K562 (cell line): ENCODE measurements at regions not wholly inside any gene's neighbourhood (a gene's known extent, or its start where the extent isn't known, plus 50 kb on each side); places are given as distances from the start of the nearest gene placed in this dataset.

Experiments
- ATAC-seq: fragments of 200-7000 bp; cut with Tn5 transposase; 3 replicates; pipeline ENCODE4 v1.9.1; 2020; ENCODE audit warnings: moderate library complexity
- BruUV-seq: library from RNA; stranded (reverse); fragments of 400-500 nt; replicated peaks from 2 replicates; lab custom pipeline; 2021; lab: Mats Ljungman, UMichigan
- CTCF ChIA-PET: fragments of 300-600 bp; formaldehyde crosslinking; extraction: SDS; loops from one replicate; lab custom pipeline; 2021; ENCODE audit warnings: low intra/inter-chr PET ratio; lab: Yijun Ruan, JAX
- POLR2A ChIA-PET: fragments of 300-600, 350-650 bp; sonication (Branson Sonifier 250); formaldehyde crosslinking; extraction: SDS; loops from one replicate; lab custom pipeline; 2021; ENCODE audit warnings: antibody characterized with exemption, inconsistent platforms; lab: Yijun Ruan, JAX
- DNase-seq, 4 experiments: peaks; one replicate each; pipeline versions ENCODE4 v3.0.0 to v3.0.0-alpha.2; 2011 to 2018; ENCODE audit warnings: low spot score in 3 of 4, mixed read lengths in 3 of 4; ENCODE audit errors: extremely low read depth in 1 of 4
- FAIRE-seq: peaks from 2 replicates; lab custom pipeline; 2011; peaks lifted over from hg19 to GRCh38; lab: Jason Lieb, UNC
- H2AFZ ChIP-seq: 2 replicates; pipeline ENCODE4 v1.6.0; 2011; ENCODE audit warnings: low read depth, low read length, control low read depth, inconsistent platforms
- H3K27ac ChIP-seq: fragments of 200-600 bp; 3 replicates; pipeline ENCODE4 v1.8.0; 2011; ENCODE audit warnings: low read depth, mild to moderate bottlenecking, control low read depth, inconsistent platforms, low read length, moderate library complexity, mixed read lengths; ENCODE audit errors: extremely low read depth
- H3K27me3 ChIP-seq, 2 experiments: fragments of 300-600 bp in 1 of 2; 2 replicates in 1 of 2; 3 replicates in 1 of 2; pipeline versions ENCODE4 v1.6.0 to v1.8.0; 2011; ENCODE audit warnings: inconsistent platforms in 2 of 2, low read length in 2 of 2, mild to moderate bottlenecking in 1 of 2, mixed read lengths in 1 of 2, moderate library complexity in 1 of 2; ENCODE audit not compliant: control insufficient read depth in 2 of 2, insufficient read depth in 2 of 2
- H3K36me3 ChIP-seq: fragments of 300-600 bp; 3 replicates; pipeline ENCODE4 v1.8.0; 2011; ENCODE audit warnings: mild to moderate bottlenecking, low read length, inconsistent platforms; ENCODE audit not compliant: control insufficient read depth, insufficient read depth
- H3K4me1 ChIP-seq, 2 experiments: fragments of 200-600 bp in 1 of 2; replicated peaks in 1 of 2; 2 replicates in 1 of 2; 3 replicates in 1 of 2; pipeline versions ENCODE4 v1.5.1 to v1.8.0; 2011; ENCODE audit warnings: inconsistent platforms in 2 of 2, low read length in 2 of 2, mild to moderate bottlenecking in 1 of 2, mixed read lengths in 1 of 2, moderate library complexity in 1 of 2; ENCODE audit not compliant: control insufficient read depth in 2 of 2, insufficient read depth in 2 of 2
- H3K4me2 ChIP-seq: 2 replicates; pipeline ENCODE4 v1.6.1; 2011; ENCODE audit warnings: low read length, control low read depth, inconsistent platforms, mixed read lengths; ENCODE audit not compliant: insufficient read depth
- H3K4me3 ChIP-seq: fragments of 200-600 bp; sonication (generic), shearing (Covaris generic); 2 replicates; pipeline ENCODE4 v1.5.1; 2016; ENCODE audit warnings: control low read depth, inconsistent platforms
- H3K79me2 ChIP-seq: fragments of 200-600 bp; 3 replicates; pipeline ENCODE4 v1.8.0; 2011; ENCODE audit warnings: low read length, inconsistent platforms; ENCODE audit not compliant: control insufficient read depth, insufficient read depth
- H3K9ac ChIP-seq, 2 experiments: 2 replicates each; pipeline versions ENCODE4 v1.6.0 to v1.6.1; 2011; ENCODE audit warnings: low read depth in 2 of 2, low read length in 2 of 2, control low read depth in 1 of 2, inconsistent platforms in 1 of 2, mild to moderate bottlenecking in 1 of 2, mixed read lengths in 1 of 2; ENCODE audit not compliant: insufficient read depth in 1 of 2
- H3K9me1 ChIP-seq: one replicate; pipeline ENCODE4 v1.6.0; 2011; ENCODE audit warnings: inconsistent platforms, mild to moderate bottlenecking, low read length, moderate library complexity; ENCODE audit not compliant: control insufficient read depth, insufficient read depth
- H3K9me3 ChIP-seq: replicated peaks from 2 replicates; pipeline ENCODE4 v1.5.1; 2011; ENCODE audit warnings: low read depth, low read length, inconsistent platforms; ENCODE audit not compliant: control insufficient read depth, insufficient read depth
- H4K20me1 ChIP-seq: replicated peaks from 2 replicates; pipeline ENCODE4 v1.6.1; 2011; ENCODE audit warnings: low read length, inconsistent platforms, mixed read lengths; ENCODE audit not compliant: control insufficient read depth, insufficient read depth
- L3MBTL2 ChIP-seq: fragments of 450-650 bp; IDR thresholded peaks from 2 replicates; pipeline ENCODE4 v1.6.1; 2016; ENCODE audit warnings: mild to moderate bottlenecking, moderate library complexity
- MYC ChIP-seq, 2 experiments: fragments of 250-450 bp in 1 of 2; sonication (Bioruptor Pico) in 1 of 2; IDR thresholded peaks; 2 replicates each; pipeline versions ENCODE4 v1.5.1 to v1.6.1; 2012 to 2021; ENCODE audit warnings: low read depth in 2 of 2, borderline replicate concordance in 1 of 2, improper control_type of control experiment in 1 of 2, low read length in 1 of 2, mild to moderate bottlenecking in 1 of 2, moderate library complexity in 1 of 2
- NRF1 ChIP-seq, 2 experiments: fragments of 450-650 bp; IDR thresholded peaks in 1 of 2; conservative IDR thresholded peaks in 1 of 2; 2 replicates each; pipeline ENCODE4 v1.6.1; 2014; ENCODE audit warnings: mild to moderate bottlenecking in 2 of 2
- RAD21 ChIP-seq, 2 experiments: fragments of 250-450 bp in 1 of 2; fragments of 450-650 bp in 1 of 2; sonication (Bioruptor Pico) in 1 of 2; formaldehyde crosslinking in 1 of 2; IDR thresholded peaks in 1 of 2; conservative IDR thresholded peaks in 1 of 2; 2 replicates each; pipeline versions ENCODE4 v1.4.0 to v1.8.0; 2020 to 2022; ENCODE audit warnings: mild to moderate bottlenecking in 2 of 2, moderate library complexity in 1 of 2
- SRSF3 ChIP-seq: fragments of 200-400 bp; formaldehyde crosslinking; IDR thresholded peaks from 2 replicates; pipeline ENCODE4 v1.6.1; 2016; ENCODE audit warnings: mild to moderate bottlenecking, low read length, moderate library complexity; ENCODE audit not compliant: insufficient read depth
- WGBS: fragments of 100-300 bp; shearing (Covaris generic); methylation state at CpG from one replicate; pipeline ENCODE4 v1.1.6; 2016; ENCODE audit warnings: low coverage, mixed read lengths; ENCODE audit not compliant: insufficient coverage; ENCODE audit errors: missing lambda C conversion rate; 5-methylcytosine and 5-hydroxymethylcytosine counted together
- in situ Hi-C: fragments of 300-500 bp; cut with MboI; formaldehyde crosslinking; loops from 4 replicates; pipeline ENCODE4 v1.15.0; 2018; ENCODE audit warnings: inconsistent platforms, mixed read lengths
- intact Hi-C: fragments of 100-400 bp; cut with micrococcal nuclease; formaldehyde crosslinking; loops from 2 replicates; pipeline ENCODE4 v1.14.2; 2022
- TF ChIP-seq, protein P1 (sequence below), 2 experiments: IDR thresholded peaks; 2 replicates each; pipeline ENCODE4 v1.6.1; 2011; ENCODE audit warnings: borderline replicate concordance in 1 of 2, control low read depth in 1 of 2, low read depth in 1 of 2, low read length in 1 of 2, mild to moderate bottlenecking in 1 of 2, mixed read lengths in 1 of 2, moderate library complexity in 1 of 2; ENCODE audit not compliant: insufficient read depth in 1 of 2, insufficient read length in 1 of 2, poor library complexity in 1 of 2, severe bottlenecking in 1 of 2; ENCODE audit errors: extremely low read depth in 1 of 2
- TF ChIP-seq, protein P2 (sequence below), 3 experiments: IDR thresholded peaks in 2 of 3; conservative IDR thresholded peaks in 1 of 3; 2 replicates each; pipeline ENCODE4 v1.5.1; 2011 to 2012; ENCODE audit warnings: low read length in 3 of 3, mild to moderate bottlenecking in 3 of 3, control low read depth in 2 of 3, improper control_type of control experiment in 1 of 3, inconsistent platforms in 1 of 3, low read depth in 1 of 3, mixed read lengths in 1 of 3, moderate library complexity in 1 of 3; ENCODE audit not compliant: insufficient read depth in 2 of 3
- TF ChIP-seq, protein P3 (sequence below), 2 experiments: fragments of 450-650 bp; formaldehyde crosslinking in 1 of 2; IDR thresholded peaks; 2 replicates each; pipeline versions ENCODE4 v1.4.0 to v1.6.1; 2014 to 2020; ENCODE audit warnings: mild to moderate bottlenecking in 2 of 2, borderline replicate concordance in 1 of 2, low read depth in 1 of 2

DNA sequence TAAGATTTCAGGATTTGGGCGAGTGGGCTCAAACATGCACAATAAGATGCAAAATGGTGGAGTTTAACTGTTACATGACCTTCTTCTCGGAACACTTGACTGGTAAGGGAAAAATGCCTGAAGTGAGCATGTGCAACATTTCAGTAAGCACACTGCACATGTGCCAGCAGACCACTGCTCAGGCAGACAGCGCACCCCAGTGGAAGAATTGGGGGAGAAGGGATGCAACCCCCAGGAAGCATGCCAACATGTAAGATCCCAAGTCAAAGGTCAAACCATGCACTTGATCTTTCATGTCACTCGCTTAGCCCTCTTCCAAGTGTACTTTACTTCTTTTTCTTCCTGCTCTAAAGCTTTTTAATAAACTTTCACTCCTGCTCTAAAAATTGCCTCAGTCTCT is 256.3 kb downstream of the CENPC start:
- H2AFZ ChIP-seq: no peak overlapping the region
- ATAC-seq (peak; percentile 89), DNase-seq (peak; percentile 21 to 54 (median 24))
- TF ChIP-seq NRF1 (conservative IDR thresholded peaks at IDR 0.05 in 1 of 2, IDR thresholded peaks at IDR 0.05 in 1 of 2): peak; percentile 54 to 68
- peak; percentile 65; the same call in 1 of the 2 replicates for TF ChIP-seq MYC (IDR thresholded peaks at IDR 0.05; ENCODE audit: low read depth, low read length)
- TF ChIP-seq MYC (CRISPR knock-in tag; IDR thresholded peaks at IDR 0.05; ENCODE audit: borderline replicate concordance, low read depth): no peak
- TF ChIP-seq, protein P1, sequence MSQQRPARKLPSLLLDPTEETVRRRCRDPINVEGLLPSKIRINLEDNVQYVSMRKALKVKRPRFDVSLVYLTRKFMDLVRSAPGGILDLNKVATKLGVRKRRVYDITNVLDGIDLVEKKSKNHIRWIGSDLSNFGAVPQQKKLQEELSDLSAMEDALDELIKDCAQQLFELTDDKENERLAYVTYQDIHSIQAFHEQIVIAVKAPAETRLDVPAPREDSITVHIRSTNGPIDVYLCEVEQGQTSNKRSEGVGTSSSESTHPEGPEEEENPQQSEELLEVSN (IDR thresholded peaks at IDR 0.05; ENCODE audit: borderline replicate concordance in 1 of 2, extremely low read depth in 1 of 2, insufficient read depth in 1 of 2, insufficient read length in 1 of 2, low read depth in 1 of 2, low read length in 1 of 2, poor library complexity in 1 of 2, severe bottlenecking in 1 of 2): peak in 1 of 2 experiments; percentile 37
- no peak for TF ChIP-seq SRSF3
- TF ChIP-seq, protein P2, sequence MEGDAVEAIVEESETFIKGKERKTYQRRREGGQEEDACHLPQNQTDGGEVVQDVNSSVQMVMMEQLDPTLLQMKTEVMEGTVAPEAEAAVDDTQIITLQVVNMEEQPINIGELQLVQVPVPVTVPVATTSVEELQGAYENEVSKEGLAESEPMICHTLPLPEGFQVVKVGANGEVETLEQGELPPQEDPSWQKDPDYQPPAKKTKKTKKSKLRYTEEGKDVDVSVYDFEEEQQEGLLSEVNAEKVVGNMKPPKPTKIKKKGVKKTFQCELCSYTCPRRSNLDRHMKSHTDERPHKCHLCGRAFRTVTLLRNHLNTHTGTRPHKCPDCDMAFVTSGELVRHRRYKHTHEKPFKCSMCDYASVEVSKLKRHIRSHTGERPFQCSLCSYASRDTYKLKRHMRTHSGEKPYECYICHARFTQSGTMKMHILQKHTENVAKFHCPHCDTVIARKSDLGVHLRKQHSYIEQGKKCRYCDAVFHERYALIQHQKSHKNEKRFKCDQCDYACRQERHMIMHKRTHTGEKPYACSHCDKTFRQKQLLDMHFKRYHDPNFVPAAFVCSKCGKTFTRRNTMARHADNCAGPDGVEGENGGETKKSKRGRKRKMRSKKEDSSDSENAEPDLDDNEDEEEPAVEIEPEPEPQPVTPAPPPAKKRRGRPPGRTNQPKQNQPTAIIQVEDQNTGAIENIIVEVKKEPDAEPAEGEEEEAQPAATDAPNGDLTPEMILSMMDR (IDR thresholded peaks at IDR 0.05 in 2 of 3, conservative IDR thresholded peaks at IDR 0.05 in 1 of 3; ENCODE audit: insufficient read depth in 2 of 3, low read depth in 1 of 3, low read length in 3 of 3): peak; percentile 54 to 58 (median 56)
- TF ChIP-seq L3MBTL2: no peak
- TF ChIP-seq RAD21 (CRISPR knock-in tag; conservative IDR thresholded peaks at IDR 0.05 in 1 of 2, IDR thresholded peaks at IDR 0.05 in 1 of 2): peak in 1 of 2 experiments; percentile 50; a peak in 2 of 4 replicates
- TF ChIP-seq, protein P3, sequence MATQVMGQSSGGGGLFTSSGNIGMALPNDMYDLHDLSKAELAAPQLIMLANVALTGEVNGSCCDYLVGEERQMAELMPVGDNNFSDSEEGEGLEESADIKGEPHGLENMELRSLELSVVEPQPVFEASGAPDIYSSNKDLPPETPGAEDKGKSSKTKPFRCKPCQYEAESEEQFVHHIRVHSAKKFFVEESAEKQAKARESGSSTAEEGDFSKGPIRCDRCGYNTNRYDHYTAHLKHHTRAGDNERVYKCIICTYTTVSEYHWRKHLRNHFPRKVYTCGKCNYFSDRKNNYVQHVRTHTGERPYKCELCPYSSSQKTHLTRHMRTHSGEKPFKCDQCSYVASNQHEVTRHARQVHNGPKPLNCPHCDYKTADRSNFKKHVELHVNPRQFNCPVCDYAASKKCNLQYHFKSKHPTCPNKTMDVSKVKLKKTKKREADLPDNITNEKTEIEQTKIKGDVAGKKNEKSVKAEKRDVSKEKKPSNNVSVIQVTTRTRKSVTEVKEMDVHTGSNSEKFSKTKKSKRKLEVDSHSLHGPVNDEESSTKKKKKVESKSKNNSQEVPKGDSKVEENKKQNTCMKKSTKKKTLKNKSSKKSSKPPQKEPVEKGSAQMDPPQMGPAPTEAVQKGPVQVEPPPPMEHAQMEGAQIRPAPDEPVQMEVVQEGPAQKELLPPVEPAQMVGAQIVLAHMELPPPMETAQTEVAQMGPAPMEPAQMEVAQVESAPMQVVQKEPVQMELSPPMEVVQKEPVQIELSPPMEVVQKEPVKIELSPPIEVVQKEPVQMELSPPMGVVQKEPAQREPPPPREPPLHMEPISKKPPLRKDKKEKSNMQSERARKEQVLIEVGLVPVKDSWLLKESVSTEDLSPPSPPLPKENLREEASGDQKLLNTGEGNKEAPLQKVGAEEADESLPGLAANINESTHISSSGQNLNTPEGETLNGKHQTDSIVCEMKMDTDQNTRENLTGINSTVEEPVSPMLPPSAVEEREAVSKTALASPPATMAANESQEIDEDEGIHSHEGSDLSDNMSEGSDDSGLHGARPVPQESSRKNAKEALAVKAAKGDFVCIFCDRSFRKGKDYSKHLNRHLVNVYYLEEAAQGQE (IDR thresholded peaks at IDR 0.05; ENCODE audit: borderline replicate concordance): peak; percentile 40; the same call in 1 of the 2 replicates
- TF ChIP-seq, protein P3 (CRISPR knock-in tag; IDR thresholded peaks at IDR 0.05; ENCODE audit: low read depth): no peak

More for the DNA sequence above, 256.3 kb downstream of the CENPC start:
- WGBS: 6% methylated on average over 4 of the region's 4 CpGs
- Histone ChIP-seq H3K27ac (no peak overlapping the region), H3K27me3 (no peaks in the 10 kb centered on the region), H4K20me1 (no peaks in the 10 kb centered on the region), H3K4me1 (no peaks in the 10 kb centered on the region), H3K9me1 (no peaks in the 10 kb centered on the region), H3K9ac (no peak overlapping the region), H3K9me3 (no peaks in the 10 kb centered on the region), H3K79me2 (no peaks in the 10 kb centered on the region), H3K4me2 (no peak overlapping the region), H3K4me3 (no peak overlapping the region), H3K36me3 (no peaks in the 10 kb centered on the region)
- in situ Hi-C loops: no loop called here
- BruUV-seq: no TSS peak
- peak; percentile 79 for FAIRE-seq
- intact Hi-C loops: loop anchor here (2.0 to 5.0 kb wide), 2 partner anchors 38 to 202 kb away; no protein-coding TSS in a partner anchor
- POLR2A ChIA-PET: no interaction called here
- CTCF ChIA-PET: interaction anchor here (0.6 kb wide), 1 partner anchor 922 kb away, joined by 3 read pairs; no protein-coding TSS in a partner anchor
